ENCODE measurements at regions not wholly inside any gene's neighbourhood (a gene's known extent, or its start where the extent isn't known, plus 50 kb on each side); places are given as distances from the start of the nearest gene placed in this dataset.

- no peak for TF ChIP-seq CHD7 (IDR thresholded peaks at IDR 0.05; ENCODE audit: insufficient replicate concordance, low read length)
Observed at GRCh38 chr5:114838937-114839336, 330.8 kb downstream of the TRIM36 start (continued).

Measured in H1 (cell line).